HEK293 (cell line): ENCODE measurements at regions not wholly inside any gene's neighbourhood (a gene's known extent, or its start where the extent isn't known, plus 50 kb on each side); places are given as distances from the start of the nearest gene placed in this dataset.

Source experiments
- CTCF ChIA-PET: fragments of 350-600 bp; formaldehyde crosslinking; extraction: SDS; loops from one replicate; lab custom pipeline; 2021; ENCODE audit warnings: antibody characterized with exemption; lab: Yijun Ruan, JAX
- POLR2A ChIA-PET: fragments of 300-600 bp; formaldehyde crosslinking; extraction: SDS; loops from one replicate; lab custom pipeline; 2020; ENCODE audit warnings: antibody characterized with exemption, inconsistent platforms; lab: Yijun Ruan, JAX
- H3K27ac ChIP-seq: fragments of 200-500 bp; sonication (Bioruptor generic); 2 replicates; pipeline ENCODE4 v1.5.1; 2014; ENCODE audit warnings: low read depth, low read length, control low read depth, inconsistent platforms; ENCODE audit errors: extremely low read depth
- H3K36me3 ChIP-seq, 2 experiments: fragments of 200-500 bp in 1 of 2; sonication (Bioruptor generic) in 1 of 2; 1 replicate in 1 of 2; 2 replicates in 1 of 2; pipeline ENCODE4 v1.5.1; 2014 to 2017; ENCODE audit warnings: inconsistent platforms in 2 of 2, low read length in 2 of 2; ENCODE audit not compliant: control insufficient read depth in 2 of 2, insufficient read depth in 1 of 2
- H3K4me1 ChIP-seq: fragments of 200-500 bp; sonication (Bioruptor generic); 2 replicates; pipeline ENCODE4 v1.5.1; 2014; ENCODE audit warnings: mild to moderate bottlenecking, low read length, inconsistent platforms; ENCODE audit not compliant: control insufficient read depth, insufficient read depth
- H3K4me3 ChIP-seq: 2 replicates; pipeline ENCODE4 v1.5.1; 2011; ENCODE audit warnings: low read depth, mild to moderate bottlenecking, control low read depth, low read length, moderate library complexity
- H3K9me3 ChIP-seq: fragments of 200-500 bp; sonication (Bioruptor generic); 2 replicates; pipeline ENCODE4 v1.5.1; 2014; ENCODE audit warnings: low read depth, low read length, inconsistent platforms; ENCODE audit not compliant: control insufficient read depth, insufficient read depth
- GLI4 ChIP-seq: fragments of 450-650 bp; formaldehyde crosslinking; IDR thresholded peaks from 2 replicates; pipeline ENCODE4 v1.5.1; 2016; ENCODE audit warnings: missing biosample characterization, missing genetic modification characterization
- GLIS1 ChIP-seq: fragments of 450-650 bp; formaldehyde crosslinking; IDR thresholded peaks from 2 replicates; pipeline ENCODE4 v1.5.1; 2016; ENCODE audit warnings: missing biosample characterization, missing genetic modification characterization
- OSR2 ChIP-seq: fragments of 450-650 bp; formaldehyde crosslinking; IDR thresholded peaks from 2 replicates; pipeline ENCODE4 v1.5.1; 2016; ENCODE audit warnings: missing biosample characterization, missing genetic modification characterization
- OVOL3 ChIP-seq: fragments of 450-650 bp; formaldehyde crosslinking; IDR thresholded peaks from 2 replicates; pipeline ENCODE4 v1.5.1; 2016; ENCODE audit warnings: missing biosample characterization, missing genetic modification characterization
- PRDM4 ChIP-seq: fragments of 450-650 bp; formaldehyde crosslinking; IDR thresholded peaks from 2 replicates; pipeline ENCODE4 v1.5.1; 2017; ENCODE audit warnings: missing biosample characterization, missing genetic modification characterization
- SALL2 ChIP-seq: fragments of 450-650 bp; formaldehyde crosslinking; IDR thresholded peaks from 2 replicates; pipeline ENCODE4 v1.5.0; 2017; ENCODE audit warnings: missing biosample characterization, mild to moderate bottlenecking, missing genetic modification characterization, borderline replicate concordance
- SCRT1 ChIP-seq: fragments of 450-650 bp; formaldehyde crosslinking; IDR thresholded peaks from 2 replicates; pipeline ENCODE4 v1.5.1; 2016; ENCODE audit warnings: missing biosample characterization, missing genetic modification characterization, borderline replicate concordance
- TRIM28 ChIP-seq: IDR thresholded peaks from 2 replicates; pipeline ENCODE4 v1.6.1; 2011; ENCODE audit warnings: low read length, control low read depth, borderline replicate concordance
- ZBTB44 ChIP-seq: fragments of 450-650 bp; IDR thresholded peaks from 2 replicates; pipeline ENCODE4 v1.5.1; 2018; ENCODE audit warnings: missing biosample characterization, mild to moderate bottlenecking, missing genetic modification characterization
- ZFHX2 ChIP-seq: fragments of 450-650 bp; formaldehyde crosslinking; conservative IDR thresholded peaks from 2 replicates; pipeline ENCODE4 v1.5.1; 2016; ENCODE audit warnings: missing biosample characterization, missing genetic modification characterization
- ZFP41 ChIP-seq: fragments of 450-650 bp; formaldehyde crosslinking; IDR thresholded peaks from 2 replicates; pipeline ENCODE4 v1.5.1; 2016; ENCODE audit warnings: missing biosample characterization, missing genetic modification characterization, borderline replicate concordance
- ZNF133 ChIP-seq: fragments of 450-650 bp; formaldehyde crosslinking; IDR thresholded peaks from 2 replicates; pipeline ENCODE4 v1.5.1; 2016; ENCODE audit warnings: missing biosample characterization, missing genetic modification characterization
- ZNF138 ChIP-seq: fragments of 450-650 bp; formaldehyde crosslinking; IDR thresholded peaks from 2 replicates; pipeline ENCODE4 v1.5.1; 2016; ENCODE audit warnings: missing biosample characterization, missing genetic modification characterization, borderline replicate concordance
- ZNF16 ChIP-seq: fragments of 450-650 bp; formaldehyde crosslinking; IDR thresholded peaks from 2 replicates; pipeline ENCODE4 v1.5.1; 2016; ENCODE audit warnings: low read depth, missing biosample characterization, missing genetic modification characterization
- ZNF169 ChIP-seq: fragments of 450-650 bp; formaldehyde crosslinking; IDR thresholded peaks from 2 replicates; pipeline ENCODE4 v1.5.1; 2016; ENCODE audit warnings: missing biosample characterization, missing genetic modification characterization
- ZNF324 ChIP-seq: fragments of 450-650 bp; formaldehyde crosslinking; IDR thresholded peaks from 2 replicates; pipeline ENCODE4 v1.5.1; 2016; ENCODE audit warnings: missing biosample characterization, missing genetic modification characterization
- ZNF488 ChIP-seq: fragments of 450-650 bp; formaldehyde crosslinking; IDR thresholded peaks from 2 replicates; pipeline ENCODE4 v1.5.1; 2016; ENCODE audit warnings: missing biosample characterization, missing genetic modification characterization
- ZNF518A ChIP-seq: fragments of 450-650 bp; formaldehyde crosslinking; conservative IDR thresholded peaks from 2 replicates; pipeline ENCODE4 v1.5.1; 2016; ENCODE audit warnings: low read depth, missing biosample characterization, missing genetic modification characterization
- ZNF560 ChIP-seq: fragments of 450-650 bp; formaldehyde crosslinking; IDR thresholded peaks from 2 replicates; pipeline ENCODE4 v1.5.1; 2017; ENCODE audit warnings: missing biosample characterization, missing genetic modification characterization, borderline replicate concordance
- ZNF610 ChIP-seq: fragments of 450-650 bp; formaldehyde crosslinking; IDR thresholded peaks from 2 replicates; pipeline ENCODE4 v1.5.1; 2016; ENCODE audit warnings: missing biosample characterization, missing genetic modification characterization, borderline replicate concordance
- ZNF707 ChIP-seq: fragments of 450-650 bp; formaldehyde crosslinking; IDR thresholded peaks from 2 replicates; pipeline ENCODE4 v1.5.1; 2016; ENCODE audit warnings: missing biosample characterization, missing genetic modification characterization
- ZNF777 ChIP-seq: fragments of 450-650 bp; formaldehyde crosslinking; IDR thresholded peaks from 2 replicates; pipeline ENCODE4 v1.5.1; 2017; ENCODE audit warnings: missing biosample characterization, missing genetic modification characterization, borderline replicate concordance
- ZNF785 ChIP-seq: fragments of 450-650 bp; formaldehyde crosslinking; IDR thresholded peaks from 2 replicates; pipeline ENCODE4 v1.5.1; 2016; ENCODE audit warnings: missing biosample characterization, missing genetic modification characterization
- ZNF791 ChIP-seq: fragments of 450-650 bp; formaldehyde crosslinking; IDR thresholded peaks from 2 replicates; pipeline ENCODE4 v1.5.1; 2016; ENCODE audit warnings: missing biosample characterization, missing genetic modification characterization
- ZSCAN16 ChIP-seq: fragments of 450-650 bp; formaldehyde crosslinking; IDR thresholded peaks from 2 replicates; pipeline ENCODE4 v1.5.1; 2016; ENCODE audit warnings: missing biosample characterization, missing genetic modification characterization

- TF ChIP-seq ZNF785 (tag by site-specific recombination) (no peak), ZNF169 (tag by site-specific recombination) (no peak), ZNF707 (no peak), ZNF133 (tag by site-specific recombination) (no peak), ZFHX2 (tag by site-specific recombination) (no peak), ZNF324 (no peak), OSR2 (tag by site-specific recombination) (no peak), ZFP41 (no peak), ZNF16 (tag by site-specific recombination) (no peak), GLI4 (tag by site-specific recombination) (no peak), ZSCAN16 (no peak), ZNF777 (tag by site-specific recombination) (no peak)
Observed at GRCh38 chr4:110737931-110738330, 115.1 kb upstream of the PITX2 start (continued).

- Histone ChIP-seq H3K4me3 (no peak overlapping the region), H3K36me3 (no peaks in the 10 kb centered on the region), H3K4me1 (no peaks in the 10 kb centered on the region), H3K9me3 (no peaks in the 10 kb centered on the region), H3K27ac (no peak overlapping the region)
- TF ChIP-seq ZNF610 (tag by site-specific recombination) (no peak), PRDM4 (no peak), GLI4 (tag by site-specific recombination) (no peak), ZNF138 (no peak), ZNF560 (tag by site-specific recombination) (no peak), ZNF488 (tag by site-specific recombination) (no peak), ZNF791 (tag by site-specific recombination) (no peak)
- ChIA-PET CTCF (no interaction called here), POLR2A (no interaction called here)
Observed at GRCh38 chr4:110742143-110742542, 119.3 kb upstream of the PITX2 start.

- no peaks in the 10 kb centered on the region for H3K36me3 ChIP-seq
- no peak overlapping the region for H3K4me3 ChIP-seq
- H3K4me1 ChIP-seq: no peaks in the 10 kb centered on the region
- no peak overlapping the region for H3K27ac ChIP-seq
- no peaks in the 10 kb centered on the region for H3K9me3 ChIP-seq
- ChIA-PET CTCF (no interaction called here), POLR2A (no interaction called here)
- TF ChIP-seq OVOL3 (tag by site-specific recombination) (no peak), GLIS1 (no peak), ZNF518A (no peak), SCRT1 (tag by site-specific recombination) (no peak), ZBTB44 (tag by site-specific recombination) (no peak), ZNF138 (no peak), TRIM28 (no peak), SALL2 (no peak)
Observed at GRCh38 chr4:110748071-110748470, 125.2 kb upstream of the PITX2 start.
